DMS53 treated with DMSO at 0.1 percent for 48 hours (cell line): ENCODE measurements at regions not wholly inside any gene's neighbourhood (a gene's known extent, or its start where the extent isn't known, plus 50 kb on each side); places are given as distances from the start of the nearest gene placed in this dataset.
"Not testable (repeated sequence)": the region's sequence is repeated elsewhere in the genome, so short reads cannot be mapped to it uniquely, and the experiment has no call there.

Experiments
- DNase-seq: peaks from one replicate; lab custom pipeline; 2025; ENCODE audit not compliant: unreplicated experiment; lab: John Stamatoyannopoulos, UW

DNA sequence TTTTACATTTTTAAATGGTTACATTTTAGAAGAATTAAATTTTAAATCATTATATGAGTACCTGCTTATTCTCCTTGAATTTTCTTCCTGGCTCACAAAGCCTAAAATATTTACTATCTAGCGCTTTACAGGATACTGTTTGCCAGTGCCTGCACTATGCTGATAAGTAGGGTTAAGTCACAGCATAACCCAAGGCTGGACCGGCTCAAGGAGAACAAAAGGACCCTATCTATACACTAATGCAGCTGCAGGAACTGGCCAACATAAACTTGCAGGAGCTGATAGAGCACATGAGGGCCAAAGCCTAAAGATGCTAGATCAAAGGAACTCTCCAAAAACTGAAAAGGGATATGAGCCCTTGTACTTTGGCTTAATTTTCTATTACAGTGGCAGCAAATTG is 1086.9 kb upstream of the TMPRSS15 start:
- DNase-seq, result no peak

- peak; percentile 3 for DNase-seq
These were observed 1090.1 kb upstream of the TMPRSS15 start for GRCh38 chr21:19493437-19494241.

DNA sequence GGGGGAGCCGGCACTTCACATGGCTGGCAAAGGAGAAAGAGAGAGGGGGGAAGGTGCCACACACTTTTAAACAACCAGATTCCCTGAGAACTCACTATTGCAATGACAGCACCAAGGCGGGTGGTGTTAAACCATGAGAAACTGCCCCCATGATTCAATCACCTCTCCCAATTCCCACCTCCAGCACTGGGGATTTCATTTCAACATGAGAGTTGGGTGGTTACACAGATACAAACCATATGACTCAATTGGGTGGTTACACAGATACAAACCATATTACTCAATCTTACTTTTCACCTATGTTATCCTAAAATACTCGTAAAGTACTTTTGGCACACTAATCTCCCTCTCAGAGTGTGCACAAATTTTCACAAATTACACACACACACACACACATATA is 1097.5 kb upstream of the TMPRSS15 start:
- no peak for DNase-seq

DNA sequence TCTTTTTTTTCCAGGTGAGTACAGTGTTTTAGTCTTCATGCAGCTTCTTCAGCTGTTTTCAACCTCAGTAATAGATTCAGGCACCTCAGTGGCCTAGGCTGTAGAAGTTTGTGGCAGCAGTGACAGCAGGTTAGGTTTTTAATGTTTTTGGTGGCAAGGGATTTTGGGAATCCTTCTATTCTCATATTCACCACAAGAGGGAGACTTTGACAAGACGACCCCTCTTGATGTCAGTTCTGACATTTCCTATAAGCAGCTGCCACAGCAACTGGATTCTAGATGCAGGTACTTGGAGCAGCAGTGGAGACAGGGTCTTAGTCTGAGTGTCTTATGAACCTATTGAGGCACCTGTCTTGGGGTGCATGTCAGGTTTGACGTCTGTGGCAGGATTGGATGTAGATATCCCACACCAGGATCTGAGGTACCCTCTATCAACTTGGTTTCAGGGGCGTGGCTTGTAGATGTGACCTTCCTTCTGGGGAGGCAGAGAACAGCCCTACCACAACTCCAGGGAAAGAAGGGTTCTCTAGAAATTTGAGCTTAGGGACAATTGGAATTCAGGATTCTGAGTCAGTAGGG is 1104.2 kb upstream of the TMPRSS15 start:
- peak; percentile 28 for DNase-seq

- DNase-seq, result no peak
These were observed 1104.9 kb upstream of the TMPRSS15 start for GRCh38 chr21:19508442-19508841.

GRCh38 chr21:19508844-19509243 is 1105.3 kb upstream of the TMPRSS15 start:
- no peak for DNase-seq

DNA sequence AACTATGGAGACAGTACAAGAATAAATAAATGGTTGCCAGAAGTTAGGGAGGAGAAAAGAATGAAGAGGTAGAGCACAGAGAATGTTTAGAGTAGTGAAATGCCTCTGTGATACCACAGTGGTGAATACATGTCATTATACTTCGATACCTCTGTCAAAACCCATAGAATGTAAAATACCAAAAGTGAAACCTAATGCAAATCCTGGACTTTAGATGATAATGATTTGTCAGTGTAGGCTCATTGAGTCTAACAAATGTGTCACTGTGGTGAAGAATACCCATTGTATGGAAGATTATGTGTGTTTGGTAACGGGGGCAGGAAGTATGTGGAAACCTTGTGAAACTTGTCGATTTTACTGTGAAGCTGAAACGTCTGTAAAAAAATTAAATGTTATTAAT is 1106.5 kb upstream of the TMPRSS15 start:
- DNase-seq, result no peak

DNA sequence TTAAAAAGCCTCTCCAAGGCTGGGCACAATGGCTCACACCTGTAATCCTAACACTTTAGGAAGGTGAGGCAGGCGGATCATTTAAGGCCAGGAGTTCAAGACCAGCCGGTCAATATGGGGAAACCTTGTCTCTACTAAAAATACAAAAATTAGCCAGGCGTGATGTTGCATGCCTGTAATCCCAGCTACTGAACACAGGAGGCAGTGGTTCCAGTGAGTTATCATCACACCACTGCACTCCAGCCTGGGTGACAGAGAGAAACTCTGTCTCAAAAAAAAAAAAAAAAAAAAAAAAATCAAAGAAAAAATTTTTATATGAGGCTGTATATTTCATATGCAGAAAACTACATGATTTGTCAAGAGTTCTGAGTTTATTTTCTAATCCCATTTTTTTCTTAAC is 1107.1 kb upstream of the TMPRSS15 start:
- no peak for DNase-seq

DNA sequence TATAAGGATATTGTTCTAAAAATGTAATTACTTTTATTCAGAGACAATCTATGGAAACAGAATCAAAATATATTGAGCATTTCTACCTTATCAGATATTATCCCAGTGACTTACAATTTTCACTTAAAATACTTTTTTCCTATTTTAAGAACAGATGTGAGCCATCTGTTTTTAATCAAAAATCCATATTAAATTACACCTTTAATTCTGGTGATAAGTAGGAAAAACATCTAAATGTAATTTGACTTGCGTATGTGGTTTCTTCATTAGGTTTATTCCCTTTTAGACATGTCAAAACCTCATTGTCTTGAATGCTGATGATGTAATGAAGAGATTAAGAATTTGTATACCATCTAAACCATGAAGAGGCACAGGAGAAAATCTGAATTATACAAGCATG is 1118.8 kb upstream of the TMPRSS15 start:
- DNase-seq, result no peak

DNA sequence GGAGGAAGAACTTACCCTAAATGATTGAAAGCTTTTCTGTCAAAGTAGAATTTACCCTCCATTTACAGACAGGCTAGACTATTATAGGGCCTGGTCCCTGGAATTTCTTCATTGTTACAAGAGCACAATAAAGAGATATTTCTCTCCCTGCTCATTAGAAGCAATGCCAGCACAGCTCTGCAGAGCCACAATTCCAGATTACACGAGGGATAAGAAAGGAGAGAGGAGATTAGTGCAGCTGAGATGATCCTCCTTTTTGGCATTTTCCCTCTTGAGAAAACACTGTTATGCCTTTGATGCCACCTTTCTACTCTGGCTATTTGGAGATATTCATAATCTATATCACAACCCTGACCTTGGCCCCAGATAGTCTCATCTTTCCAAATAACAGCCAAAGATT is 1119.5 kb upstream of the TMPRSS15 start:
- no peak for DNase-seq

GRCh38 chr21:19523746-19524145 is 1120.2 kb upstream of the TMPRSS15 start:
- DNase-seq, result no peak

GRCh38 chr21:19529031-19529430 is 1125.4 kb upstream of the TMPRSS15 start:
- DNase-seq, result no peak

- DNase-seq, result no peak
These were observed 1131.8 kb upstream of the TMPRSS15 start for GRCh38 chr21:19535356-19535755.

- DNase-seq, result no peak
These were observed 1133.5 kb upstream of the TMPRSS15 start for GRCh38 chr21:19537116-19537515.

DNA sequence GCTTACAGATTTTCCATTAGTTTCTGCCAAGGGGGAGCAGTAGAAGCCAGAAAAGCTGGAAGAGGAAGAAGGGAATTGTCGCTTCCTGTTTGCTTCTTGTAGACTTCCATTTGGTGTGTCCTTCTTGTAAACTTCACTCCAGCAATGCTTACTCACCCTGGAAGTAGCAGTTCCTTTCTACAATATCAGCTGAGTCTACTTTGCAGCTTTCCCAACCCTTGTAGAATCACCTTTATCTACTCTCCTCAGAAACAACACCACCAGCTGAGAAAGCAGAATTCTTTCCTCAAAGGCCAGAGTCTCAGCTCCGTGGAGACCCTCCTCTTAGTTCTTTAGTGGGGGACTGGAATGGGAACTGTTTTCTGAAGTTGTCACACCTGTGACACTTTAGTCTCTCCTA is 1136.7 kb upstream of the TMPRSS15 start:
- DNase-seq, result no peak

DNA sequence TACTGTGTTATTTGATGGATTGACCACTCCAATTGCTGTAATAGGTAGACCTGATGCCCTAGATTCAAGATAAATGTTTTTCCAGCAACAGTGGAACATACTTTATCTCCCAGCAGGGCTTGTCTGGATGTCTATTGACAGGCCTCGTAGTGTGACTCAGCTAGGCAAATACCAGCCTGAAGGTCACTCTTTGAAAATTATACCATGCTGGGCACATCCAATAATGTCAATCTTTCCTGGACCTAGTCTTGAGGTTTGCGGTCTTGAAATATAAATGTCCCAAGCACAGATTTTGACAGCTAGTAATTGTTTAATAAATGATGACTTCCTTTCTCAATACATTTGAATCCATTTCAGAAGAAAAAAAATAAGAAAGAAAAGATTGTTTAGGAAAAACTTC is 1138.0 kb upstream of the TMPRSS15 start:
- peak; percentile 39 for DNase-seq

GRCh38 chr21:19544493-19544892 is 1140.9 kb upstream of the TMPRSS15 start:
- not testable (repeated sequence) for DNase-seq

GRCh38 chr21:19547951-19548840 is 1144.6 kb upstream of the TMPRSS15 start:
- DNase-seq, result peak; percentile 11

- DNase-seq, result no peak
These were observed 1150.5 kb upstream of the TMPRSS15 start for GRCh38 chr21:19553919-19554615.

DNA sequence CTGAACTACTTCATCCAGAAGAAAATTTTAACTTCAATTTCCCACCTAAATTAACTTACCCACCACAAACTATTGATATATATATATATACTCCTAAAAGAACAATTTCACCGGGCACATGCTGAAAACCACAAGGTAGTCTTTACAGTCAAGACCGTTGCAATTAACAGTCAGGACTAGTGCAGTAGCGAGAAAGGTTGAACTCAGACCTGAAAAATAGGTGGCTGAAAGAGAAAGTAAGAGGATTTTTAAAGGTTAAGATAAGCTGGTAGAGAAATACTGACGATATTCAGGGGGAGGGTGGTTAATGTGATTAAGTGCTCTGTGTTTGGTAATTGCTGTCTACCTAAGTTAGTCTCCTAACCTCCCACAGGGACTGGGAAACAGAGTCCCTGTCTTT is 1153.5 kb upstream of the TMPRSS15 start:
- DNase-seq, result no peak

GRCh38 chr21:19557488-19557887 is 1153.9 kb upstream of the TMPRSS15 start:
- no peak for DNase-seq
